IPS-15b (cell line): ENCODE measurements at regions not wholly inside any gene's neighbourhood (a gene's known extent, or its start where the extent isn't known, plus 50 kb on each side); places are given as distances from the start of the nearest gene placed in this dataset.

Source experiments
- H3K27me3 ChIP-seq: one replicate; pipeline ENCODE4 v1.6.1; 2013; ENCODE audit warnings: low read length; ENCODE audit not compliant: control insufficient read depth, insufficient read depth
- H3K36me3 ChIP-seq: one replicate; pipeline ENCODE4 v1.6.1; 2013; ENCODE audit warnings: low read length; ENCODE audit not compliant: control insufficient read depth, insufficient read depth
- H3K4me1 ChIP-seq: one replicate; pipeline ENCODE4 v1.6.1; 2013; ENCODE audit warnings: mild to moderate bottlenecking, low read length; ENCODE audit not compliant: control insufficient read depth, insufficient read depth
- H3K4me3 ChIP-seq: one replicate; pipeline ENCODE4 v1.5.1; 2013; ENCODE audit warnings: low read depth, low read length
- H3K9ac ChIP-seq: one replicate; pipeline ENCODE4 v1.6.1; 2013; ENCODE audit warnings: low read depth, mild to moderate bottlenecking, low read length
- H3K9me3 ChIP-seq: one replicate; pipeline ENCODE4 v1.6.1; 2013; ENCODE audit warnings: mild to moderate bottlenecking, low read length; ENCODE audit not compliant: control insufficient read depth, insufficient read depth

GRCh38 chr14:85308531-85309300, 221.2 kb upstream of the FLRT2 start:
- H3K9me3 ChIP-seq = no peaks in the 10 kb centered on the region
- H3K9ac ChIP-seq = no peak overlapping the region
- H3K27me3 ChIP-seq = no peaks in the 10 kb centered on the region
- no peak overlapping the region for H3K4me3 ChIP-seq
- no peaks in the 10 kb centered on the region for H3K36me3 ChIP-seq
- peaks cover 6% of the 10 kb centered on the region for H3K4me1 ChIP-seq

DNA sequence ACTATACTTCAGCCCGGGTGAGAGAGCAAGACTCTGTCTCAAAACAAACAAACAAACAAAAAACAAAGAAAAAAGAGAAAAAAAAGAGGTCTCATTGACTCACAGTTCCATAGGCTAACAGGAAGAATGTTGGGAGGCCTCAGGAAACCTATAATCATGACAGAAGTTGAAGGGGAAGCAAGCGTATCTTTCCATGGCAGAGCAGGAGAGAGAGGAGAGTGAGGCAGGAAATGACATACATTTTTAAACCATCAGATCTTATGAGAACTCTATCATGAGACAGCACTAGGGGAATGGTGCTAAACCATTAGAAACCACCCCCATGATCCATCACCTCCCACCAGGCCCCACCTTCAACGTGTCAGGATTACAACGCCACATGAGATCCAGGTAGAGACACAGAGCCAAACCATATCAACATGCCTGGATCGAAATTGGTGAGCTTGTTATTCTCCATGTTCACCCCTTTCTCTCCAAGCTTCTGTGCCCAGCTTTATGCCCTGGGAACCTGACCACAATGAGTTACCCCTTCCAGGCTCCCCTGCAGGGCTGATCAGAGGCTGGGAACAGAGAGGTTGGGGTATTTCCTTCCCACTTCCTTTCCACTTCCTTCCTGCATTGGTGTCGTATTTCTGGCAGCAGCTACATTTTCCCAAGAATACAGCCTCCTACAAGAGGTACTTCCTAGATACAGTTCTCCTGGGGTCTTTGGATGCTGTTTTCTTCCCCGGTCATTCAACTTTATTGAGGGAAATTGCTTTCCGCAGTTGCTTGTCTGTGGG, 219.3 kb upstream of the FLRT2 start:
- H3K9ac ChIP-seq = no peak overlapping the region
- peaks cover 10% of the 10 kb centered on the region for H3K4me1 ChIP-seq
- H3K9me3 ChIP-seq = no peaks in the 10 kb centered on the region
- no peak overlapping the region for H3K4me3 ChIP-seq
- no peaks in the 10 kb centered on the region for H3K27me3 ChIP-seq
- H3K36me3 ChIP-seq = no peaks in the 10 kb centered on the region

DNA sequence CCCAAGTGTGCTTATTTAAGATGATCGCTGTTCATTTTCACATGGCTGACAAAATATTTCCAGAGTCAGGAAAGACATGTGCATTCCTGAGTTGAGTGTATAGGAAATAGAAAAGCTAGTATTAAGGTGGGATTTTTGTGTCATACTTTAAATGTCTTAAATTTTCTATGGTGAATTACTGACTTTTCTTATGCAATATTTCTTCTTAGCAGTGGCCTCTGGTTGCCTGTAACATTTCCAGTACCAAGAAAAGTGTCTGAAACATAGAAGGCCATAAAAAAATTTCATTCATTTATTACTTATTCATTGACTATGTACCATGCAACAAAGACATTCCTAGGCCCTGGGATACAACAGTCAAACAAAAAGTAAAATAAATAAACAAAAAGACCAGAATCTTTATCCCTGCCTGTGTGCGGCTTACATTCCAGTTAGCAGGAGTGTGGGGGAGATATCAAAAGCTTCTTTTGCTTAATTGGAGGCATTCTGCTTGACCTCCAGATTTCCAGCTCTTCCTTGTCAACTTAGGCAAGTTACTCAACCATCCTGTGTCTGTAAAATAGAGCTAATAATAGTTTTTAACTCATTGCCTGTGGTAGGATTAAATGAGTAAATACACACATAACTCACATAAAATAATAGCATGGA, 216.3 kb upstream of the FLRT2 start:
- H3K27me3 ChIP-seq = no peaks in the 10 kb centered on the region
- H3K4me3 ChIP-seq = no peak overlapping the region
- peaks cover 13% of the 10 kb centered on the region for H3K4me1 ChIP-seq
- no peak overlapping the region for H3K9ac ChIP-seq
- no peaks in the 10 kb centered on the region for H3K36me3 ChIP-seq
- no peaks in the 10 kb centered on the region for H3K9me3 ChIP-seq

DNA sequence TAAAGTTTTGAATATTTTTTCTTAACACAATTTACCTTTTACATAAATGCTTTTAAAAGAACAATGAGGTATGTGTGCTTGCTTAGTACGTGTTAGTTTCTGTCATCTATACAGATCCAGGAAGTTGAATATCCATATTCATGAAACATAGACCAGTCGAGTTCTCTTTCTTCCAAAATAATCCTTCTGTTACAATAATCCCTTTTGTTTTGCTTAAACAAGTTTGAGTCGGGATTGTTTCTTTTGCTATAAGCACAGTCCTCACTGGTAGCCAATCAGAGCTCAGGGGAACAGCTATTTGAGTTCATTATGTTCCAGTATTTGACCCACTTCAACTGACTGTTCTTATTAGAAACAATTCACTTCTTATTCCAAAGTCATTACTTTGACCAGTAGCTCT, 214.7 kb upstream of the FLRT2 start:
- no peak overlapping the region for H3K4me3 ChIP-seq
- peaks cover 7% of the 10 kb centered on the region for H3K4me1 ChIP-seq
- no peak overlapping the region for H3K9ac ChIP-seq
- no peaks in the 10 kb centered on the region for H3K9me3 ChIP-seq
- no peaks in the 10 kb centered on the region for H3K27me3 ChIP-seq
- H3K36me3 ChIP-seq = no peaks in the 10 kb centered on the region

DNA sequence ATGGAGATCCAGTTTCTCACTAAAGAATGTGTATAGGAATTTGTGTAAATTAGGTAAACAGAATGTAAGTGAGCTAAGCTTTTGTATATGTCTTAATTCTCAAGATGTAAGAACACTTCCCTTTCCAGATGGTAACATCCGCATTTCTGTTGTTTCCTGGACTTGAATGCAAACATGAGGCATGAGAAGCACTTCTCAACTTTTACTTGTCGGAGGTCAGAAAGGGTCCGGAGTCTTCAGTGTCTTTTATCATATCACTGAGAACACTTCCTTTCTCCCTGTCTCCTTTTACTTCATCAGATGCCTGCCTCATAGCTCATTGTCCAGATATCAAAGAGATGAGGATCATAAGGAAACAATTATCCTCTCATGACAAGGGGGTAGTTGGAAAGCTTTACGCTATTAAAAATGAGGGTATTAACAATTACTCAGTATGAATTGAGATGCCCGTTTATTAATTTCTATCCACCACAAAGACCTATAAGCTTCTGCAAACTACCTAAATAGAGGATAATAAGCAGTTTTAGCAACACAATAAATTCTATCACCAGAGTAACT, 214.1 kb upstream of the FLRT2 start:
- no peaks in the 10 kb centered on the region for H3K9me3 ChIP-seq
- peaks cover 7% of the 10 kb centered on the region for H3K4me1 ChIP-seq
- no peaks in the 10 kb centered on the region for H3K27me3 ChIP-seq
- no peak overlapping the region for H3K9ac ChIP-seq
- H3K4me3 ChIP-seq = no peak overlapping the region
- no peaks in the 10 kb centered on the region for H3K36me3 ChIP-seq

GRCh38 chr14:85316701-85317410, 213.1 kb upstream of the FLRT2 start:
- no peak overlapping the region for H3K9ac ChIP-seq
- H3K27me3 ChIP-seq = no peaks in the 10 kb centered on the region
- H3K9me3 ChIP-seq = no peaks in the 10 kb centered on the region
- H3K4me3 ChIP-seq = no peak overlapping the region
- peaks cover 7% of the 10 kb centered on the region for H3K4me1 ChIP-seq
- no peaks in the 10 kb centered on the region for H3K36me3 ChIP-seq

GRCh38 chr14:85317491-85318021, 212.4 kb upstream of the FLRT2 start:
- Histone ChIP-seq H3K4me3 (no peak overlapping the region), H3K27me3 (no peaks in the 10 kb centered on the region), H3K9me3 (no peaks in the 10 kb centered on the region), H3K4me1 (peaks cover 7% of the 10 kb centered on the region), H3K9ac (no peak overlapping the region), H3K36me3 (no peaks in the 10 kb centered on the region)

DNA sequence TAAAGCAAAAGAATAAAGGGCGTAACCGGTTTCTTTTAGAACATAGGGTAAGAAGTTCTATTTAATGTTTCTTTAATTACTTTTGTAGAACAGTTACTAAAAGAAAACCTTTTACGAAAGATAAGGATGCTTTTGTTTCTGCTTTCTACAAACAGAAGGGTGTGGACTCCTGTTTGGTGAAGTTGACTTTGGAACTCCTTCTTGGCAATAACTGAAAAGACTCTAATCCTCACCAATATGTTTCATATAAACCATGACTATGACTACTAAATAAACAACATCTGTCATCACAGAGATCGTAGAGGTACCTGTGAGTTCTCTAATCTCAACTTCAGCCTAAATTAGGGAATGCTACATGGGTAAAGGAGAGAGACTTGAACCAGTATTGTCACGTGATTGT, 210.8 kb upstream of the FLRT2 start:
- Histone ChIP-seq H3K27me3 (no peaks in the 10 kb centered on the region), H3K9ac (no peak overlapping the region), H3K4me1 (peaks cover 7% of the 10 kb centered on the region), H3K36me3 (no peaks in the 10 kb centered on the region), H3K4me3 (no peak overlapping the region), H3K9me3 (no peaks in the 10 kb centered on the region)

DNA sequence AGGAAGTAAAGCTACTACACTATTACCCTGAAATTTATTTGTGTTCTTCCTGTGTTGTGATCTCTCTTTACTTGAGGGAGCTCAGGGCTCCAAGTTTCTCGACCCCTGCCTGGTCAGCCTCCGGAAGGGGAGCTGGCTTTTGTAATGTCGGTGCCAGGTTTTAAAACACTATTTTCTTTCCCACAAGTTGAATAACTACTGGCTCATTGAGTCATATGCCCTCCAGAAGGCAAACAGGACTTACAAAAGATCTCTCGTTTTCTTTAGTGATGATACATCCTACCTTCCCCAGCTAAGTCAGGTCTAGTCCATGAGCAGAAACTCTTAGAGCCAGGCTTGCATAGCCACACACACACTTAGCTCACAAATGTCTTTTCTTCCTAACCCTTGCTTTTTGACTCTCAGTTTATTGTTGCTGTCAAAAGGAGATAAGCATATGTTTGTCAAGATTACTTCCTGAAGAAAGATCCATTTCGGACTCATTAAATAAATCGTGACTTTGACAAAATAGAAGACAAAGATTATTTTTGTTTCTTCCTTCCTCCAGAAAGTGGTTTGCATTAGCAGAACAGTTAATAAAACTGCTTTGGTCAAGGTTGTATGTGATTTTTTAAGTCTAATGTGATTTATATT, 209.8 kb upstream of the FLRT2 start:
- H3K36me3 ChIP-seq = no peaks in the 10 kb centered on the region
- no peak overlapping the region for H3K9ac ChIP-seq
- H3K4me1 ChIP-seq = peaks cover 7% of the 10 kb centered on the region
- no peak overlapping the region for H3K4me3 ChIP-seq
- H3K27me3 ChIP-seq = no peaks in the 10 kb centered on the region
- H3K9me3 ChIP-seq = no peaks in the 10 kb centered on the region

DNA sequence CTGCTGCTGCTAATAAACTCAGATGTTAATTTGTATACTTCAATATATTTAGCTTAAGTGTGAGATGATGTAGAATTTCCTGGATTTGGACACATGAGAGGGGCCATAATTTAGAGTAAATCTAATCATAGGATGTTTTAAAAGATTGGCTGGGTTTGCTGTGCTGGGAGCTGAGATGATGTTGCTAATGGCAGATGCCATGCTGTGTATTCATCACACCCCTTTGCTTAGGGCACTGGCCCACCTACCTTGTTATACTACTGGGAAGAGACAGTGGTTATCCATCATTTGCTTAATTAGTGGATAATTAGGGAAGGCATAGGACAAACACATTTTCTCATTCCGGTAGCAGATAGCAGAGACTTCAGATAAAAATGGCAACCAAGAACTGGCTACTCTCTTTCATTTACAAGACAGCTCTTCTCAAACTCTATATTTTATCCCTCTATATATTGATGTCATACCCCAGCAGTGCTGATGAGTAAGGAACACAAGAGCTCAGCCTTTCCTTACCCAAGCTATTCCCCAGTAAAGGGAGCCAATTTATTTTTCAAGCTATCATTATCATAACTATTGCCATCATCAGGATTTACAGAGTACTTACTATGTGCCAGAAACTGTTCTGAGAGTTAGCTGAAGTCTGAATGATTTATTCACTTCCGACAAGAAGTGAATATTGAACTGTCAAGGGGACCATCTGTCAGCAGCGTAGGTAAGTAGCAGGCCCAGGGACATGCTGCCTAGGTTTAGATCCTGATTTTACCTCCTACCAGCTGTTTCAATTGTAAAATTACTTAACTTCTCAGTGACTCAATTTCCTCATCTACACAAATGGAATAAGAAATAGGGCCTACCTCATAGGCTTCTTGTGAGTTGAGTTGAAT, 204.6 kb upstream of the FLRT2 start:
- H3K4me1 ChIP-seq = no peaks in the 10 kb centered on the region
- H3K9me3 ChIP-seq = no peaks in the 10 kb centered on the region
- no peak overlapping the region for H3K4me3 ChIP-seq
- H3K36me3 ChIP-seq = no peaks in the 10 kb centered on the region
- no peaks in the 10 kb centered on the region for H3K27me3 ChIP-seq
- H3K9ac ChIP-seq = no peak overlapping the region
